GM21528 (cell line): ENCODE measurements at regions not wholly inside any gene's neighbourhood (a gene's known extent, or its start where the extent isn't known, plus 50 kb on each side); places are given as distances from the start of the nearest gene placed in this dataset.

Source experiments
- ATAC-seq: cut with Tn5 transposase; IDR thresholded peaks from one replicate; pipeline ENCODE4 v1.9.1; 2021; ENCODE audit warnings: mild to moderate bottlenecking, moderate library complexity; ENCODE audit not compliant: unreplicated experiment, low FRiP score

DNA sequence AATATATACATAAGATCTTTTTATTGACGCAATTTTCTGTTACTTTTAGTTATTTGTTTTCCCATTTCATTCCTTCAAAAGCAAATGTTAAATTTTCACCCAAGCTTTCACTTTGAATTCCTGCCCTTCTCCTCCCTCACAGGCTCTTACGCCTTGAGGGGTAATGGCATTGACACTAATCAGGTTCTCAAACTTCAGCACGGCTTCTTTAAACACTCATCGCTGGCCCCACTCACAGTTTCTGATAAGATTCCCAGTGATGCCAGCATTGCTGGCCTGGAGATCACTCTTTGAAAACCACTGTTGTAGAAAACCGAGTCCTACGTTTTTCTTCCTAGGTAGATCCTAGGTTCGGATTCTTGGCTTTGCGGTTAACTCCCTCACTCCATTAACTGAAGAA lies 105.6 kb upstream of the EPB41L3 start:
- no peak for ATAC-seq

DNA sequence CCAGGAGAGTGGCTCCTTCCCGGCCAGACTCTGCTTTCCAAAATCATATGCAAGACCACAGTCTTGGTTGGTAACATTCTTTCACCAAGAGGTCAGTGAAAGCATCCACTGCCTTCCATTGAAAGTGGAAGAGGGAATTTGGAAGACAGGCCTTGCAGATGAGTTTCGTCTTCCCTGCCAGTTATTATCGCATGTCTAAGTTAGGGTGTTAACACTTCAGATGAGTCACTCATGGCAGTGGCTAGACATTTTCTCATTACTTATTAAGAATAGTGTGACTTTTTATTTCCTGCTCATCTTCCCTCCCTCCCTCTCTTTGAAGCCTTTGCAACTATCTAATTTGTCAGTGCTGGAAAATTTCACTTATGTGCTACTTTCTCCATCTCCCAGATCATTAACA lies 102.9 kb upstream of the EPB41L3 start:
- ATAC-seq: no peak

DNA sequence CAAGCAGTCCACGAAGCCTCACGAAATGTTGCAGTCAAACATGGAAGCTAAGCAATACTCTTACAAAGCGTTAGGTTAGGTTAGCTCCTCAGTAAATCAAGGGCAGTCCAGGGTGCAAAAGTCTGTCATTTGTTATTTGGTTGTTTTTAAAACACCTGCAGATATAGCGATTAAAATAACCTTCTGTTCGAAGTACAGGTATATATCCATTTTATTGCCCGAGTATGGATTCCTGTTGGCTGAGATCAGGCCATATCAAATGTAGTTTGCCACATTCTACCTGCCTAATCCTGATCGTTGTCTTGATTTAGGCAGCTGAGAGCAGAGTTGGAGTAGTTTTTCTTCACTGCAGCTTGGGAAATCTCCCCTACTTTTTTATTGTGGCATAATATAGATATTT lies 99.5 kb upstream of the EPB41L3 start:
- no peak for ATAC-seq

DNA sequence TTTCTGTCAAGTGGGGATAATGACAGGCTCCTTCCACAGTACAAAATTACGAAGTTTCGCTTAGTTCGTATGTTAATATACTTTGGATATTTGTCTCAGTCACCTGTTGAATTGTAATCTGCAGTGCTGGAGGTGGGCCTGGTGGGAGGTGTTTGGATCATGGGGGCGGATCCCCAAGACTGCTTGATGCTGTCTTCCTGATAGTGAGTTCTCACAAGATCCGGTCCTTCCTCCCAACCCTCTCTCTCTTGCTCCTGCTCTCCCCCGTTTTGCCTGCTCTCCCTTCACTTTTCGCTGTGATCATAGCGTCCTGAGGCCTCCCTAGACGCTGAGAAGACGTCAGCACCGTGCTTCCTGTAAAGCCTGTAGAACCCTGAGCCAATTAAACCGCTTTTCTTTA lies 97.1 kb upstream of the EPB41L3 start:
- no peak for ATAC-seq

DNA sequence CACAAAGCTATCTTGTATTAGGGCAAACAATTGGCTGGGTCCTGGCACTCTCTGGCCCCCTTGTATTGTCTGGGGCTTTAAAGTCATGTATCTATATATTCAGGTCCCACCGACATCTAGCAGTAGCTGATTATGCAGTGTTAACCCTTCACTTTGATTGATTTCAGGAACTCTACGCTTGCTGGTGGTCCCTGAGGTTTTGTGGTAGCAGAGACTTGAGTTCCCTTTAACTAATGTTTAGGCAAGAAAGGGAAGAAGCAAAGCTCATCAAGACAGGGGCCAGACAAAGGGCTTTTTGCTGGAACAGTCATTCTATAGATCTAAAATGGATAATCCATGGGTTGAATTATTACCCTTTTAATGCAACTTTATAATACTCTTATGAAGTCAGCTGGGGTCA lies 95.3 kb upstream of the EPB41L3 start:
- ATAC-seq: no peak

DNA sequence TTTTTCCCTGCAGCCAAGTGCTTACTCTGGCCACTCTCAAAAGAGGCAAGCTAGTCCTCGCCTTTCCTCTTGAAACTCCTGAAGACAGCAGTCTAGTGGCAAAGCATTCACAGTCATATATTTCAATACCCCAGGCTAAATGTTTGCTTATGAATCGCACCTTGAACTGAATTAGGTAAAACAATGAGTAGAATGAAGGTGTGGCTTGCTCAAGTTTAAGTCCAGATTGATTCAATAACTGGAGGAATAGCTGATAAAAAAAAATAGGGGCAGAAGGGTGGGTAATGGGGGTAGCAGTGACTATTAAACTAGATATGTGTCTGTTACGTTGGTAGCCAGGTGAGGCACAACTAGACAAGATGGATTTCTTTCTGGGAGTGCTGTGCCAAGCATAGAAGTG lies 88.2 kb upstream of the EPB41L3 start:
- ATAC-seq: no peak

DNA sequence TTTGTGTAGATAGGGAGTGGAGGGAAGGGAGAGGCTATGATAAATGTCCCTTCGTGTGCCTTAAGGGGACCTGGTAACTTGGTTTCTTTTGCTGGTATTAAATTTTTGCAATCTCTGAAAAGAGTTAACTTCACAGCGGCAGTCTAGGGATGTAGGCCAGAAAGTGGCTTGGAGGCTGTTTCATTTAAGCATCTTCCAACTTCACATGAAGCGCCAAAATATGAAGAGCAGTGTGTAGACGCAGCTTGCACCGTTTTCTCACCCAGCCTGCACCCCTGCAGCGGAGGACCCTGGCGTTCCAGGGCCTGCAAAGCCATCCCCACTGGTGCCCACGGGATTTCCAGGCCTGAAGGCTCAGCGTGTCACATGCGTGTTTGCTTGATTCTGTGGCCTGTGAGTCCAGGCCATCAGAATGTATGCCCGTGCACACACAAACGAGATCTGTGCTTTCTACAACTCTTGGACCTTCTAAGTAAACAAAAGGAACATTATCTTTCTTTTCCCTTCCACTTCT lies 87.2 kb upstream of the EPB41L3 start:
- no peak for ATAC-seq

DNA sequence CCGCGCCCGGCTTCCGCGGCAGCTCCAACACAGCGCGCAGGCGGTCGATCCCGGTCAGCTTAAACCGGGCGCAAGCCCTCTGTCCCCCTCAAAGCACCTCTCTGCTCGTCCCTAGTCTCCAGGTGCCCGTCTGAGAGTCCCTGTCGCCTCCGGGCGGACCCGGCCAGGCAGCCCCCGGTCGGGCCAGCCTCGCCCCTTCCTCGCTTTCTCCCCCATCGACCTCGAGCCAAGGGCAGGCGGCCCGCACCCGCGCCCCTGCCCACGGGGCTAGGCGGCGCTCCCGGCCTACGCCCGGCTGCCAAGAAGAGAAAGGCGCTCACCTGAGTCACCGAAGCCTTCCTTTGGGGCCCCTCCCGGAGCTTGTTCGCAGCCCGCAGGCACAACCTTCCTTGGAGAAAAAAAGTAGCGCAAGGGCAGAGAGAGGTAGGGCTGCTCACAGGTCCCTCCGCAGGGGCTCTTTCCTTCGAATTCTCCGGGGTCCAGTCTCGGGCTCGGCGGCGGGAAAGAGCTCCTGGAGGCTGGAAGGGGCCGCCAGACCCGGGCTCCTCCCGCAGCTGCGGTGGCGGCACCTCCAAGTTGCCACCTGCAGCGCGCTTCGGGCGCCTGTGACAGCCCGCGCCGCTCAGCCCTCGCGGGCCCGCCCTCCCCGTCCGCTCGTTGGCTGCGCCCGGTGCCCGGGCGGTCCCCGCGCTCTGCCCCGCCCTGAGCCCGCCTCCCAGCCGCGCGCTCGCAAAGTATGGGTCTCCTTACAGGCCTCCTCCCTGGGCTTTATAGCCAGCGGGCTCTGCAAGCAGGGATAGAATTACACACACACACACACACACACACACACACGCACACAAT lies 86.5 kb upstream of the EPB41L3 start:
- ATAC-seq: peak; percentile 73

DNA sequence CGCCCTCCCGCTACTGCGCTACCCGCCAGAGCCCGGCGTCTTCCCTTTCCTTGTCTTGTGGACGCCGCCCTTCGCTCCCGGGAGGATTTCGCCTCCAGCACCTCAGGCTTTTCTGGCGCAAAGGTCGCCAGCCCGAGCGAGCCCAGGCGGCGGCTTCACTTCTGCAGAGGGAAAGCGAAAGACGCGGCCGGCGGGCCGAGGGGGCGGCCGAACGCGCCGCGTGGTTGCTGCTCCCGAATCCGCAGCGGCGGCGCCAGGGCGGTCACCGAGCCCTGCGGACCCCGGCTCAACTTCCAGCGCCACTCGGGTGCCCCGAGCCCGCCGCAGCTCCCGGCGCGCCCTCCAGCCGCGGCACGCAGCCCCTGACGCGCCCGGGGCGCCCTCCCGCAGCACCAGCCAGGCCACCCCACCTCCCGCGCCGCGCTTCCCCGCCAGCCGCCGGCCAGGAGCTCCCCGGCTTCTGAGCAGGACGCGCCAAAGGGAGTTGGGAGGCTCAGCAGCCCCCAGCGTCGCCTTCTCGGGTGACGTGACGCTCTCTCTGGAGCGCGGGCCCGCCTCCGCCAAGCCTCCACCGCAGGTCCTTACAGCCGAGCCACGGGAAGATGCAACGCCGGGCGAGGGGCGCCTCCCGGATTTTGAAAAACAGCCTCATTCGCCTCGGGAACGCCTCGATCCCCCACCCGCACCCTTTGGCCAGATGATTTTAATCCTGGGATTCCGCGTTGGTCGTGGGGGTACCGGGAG lies 84.9 kb upstream of the EPB41L3 start:
- ATAC-seq: no peak

DNA sequence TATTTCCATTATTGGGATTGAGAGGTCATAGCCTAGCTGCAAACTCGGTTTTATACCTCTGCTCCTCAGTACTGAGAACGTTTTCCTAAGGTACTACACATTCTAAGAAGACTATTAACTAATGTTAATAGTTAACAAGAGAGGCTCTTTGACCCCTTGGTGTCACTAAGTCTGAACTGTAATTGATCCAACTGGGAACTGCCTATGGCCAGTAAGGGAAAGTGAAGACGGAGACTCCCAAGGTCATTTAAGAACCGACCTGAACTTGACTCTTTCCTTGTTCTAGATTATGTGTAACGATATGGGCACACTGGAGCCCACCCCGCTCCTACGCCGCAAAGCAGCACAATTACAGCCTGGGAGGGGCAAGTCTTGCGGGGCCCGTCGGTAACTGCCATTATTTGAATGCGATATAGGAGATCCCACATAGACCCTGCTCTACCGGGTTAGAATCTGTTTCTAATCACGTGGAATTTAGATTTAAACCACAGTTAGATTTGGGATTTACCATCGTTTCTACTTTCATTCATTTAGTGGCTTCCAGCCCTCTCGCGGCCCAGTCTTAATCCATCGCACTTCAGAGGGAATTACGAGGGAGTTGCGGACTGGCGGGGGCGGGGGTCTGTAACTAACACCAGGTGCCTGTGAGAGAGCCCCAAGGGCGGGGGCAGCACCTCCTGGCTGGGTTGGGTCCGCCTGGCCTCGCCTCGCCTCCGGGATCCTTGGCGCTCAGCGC lies 84.1 kb upstream of the EPB41L3 start:
- no peak for ATAC-seq

DNA sequence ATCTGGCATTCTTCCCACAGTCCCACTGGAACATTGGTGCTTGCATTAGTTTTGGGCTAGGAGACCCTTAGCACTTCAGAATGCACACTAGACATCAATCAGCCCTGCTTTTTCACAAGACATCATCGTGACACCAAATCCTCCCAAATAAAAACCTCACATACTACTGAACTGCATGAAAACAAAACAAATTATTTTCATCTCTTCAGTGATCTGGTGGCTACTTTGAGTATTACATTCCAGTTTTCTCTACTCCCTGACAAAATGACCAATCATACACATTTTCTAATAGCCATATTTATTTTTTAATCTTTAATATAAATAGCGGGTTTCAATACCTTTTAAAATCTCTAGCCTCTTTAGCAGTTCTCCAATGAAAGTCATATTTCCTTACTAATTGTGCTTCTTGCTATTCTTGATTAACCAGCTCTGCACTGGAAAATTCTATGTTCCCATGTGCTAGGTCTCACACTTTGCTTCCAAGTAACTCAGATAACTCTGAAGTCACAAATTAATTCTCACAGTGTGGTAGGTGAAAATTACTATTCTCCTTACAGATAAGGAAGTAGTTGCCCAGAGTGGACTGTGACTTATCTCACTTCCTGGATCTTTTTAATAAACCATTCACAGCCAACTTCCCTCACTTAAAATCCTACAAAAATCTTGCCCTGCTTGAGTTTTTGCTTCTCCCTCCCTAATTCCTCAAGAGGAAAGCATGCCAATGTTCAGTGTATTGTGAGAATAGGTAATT lies 82.5 kb upstream of the EPB41L3 start:
- ATAC-seq: no peak

DNA sequence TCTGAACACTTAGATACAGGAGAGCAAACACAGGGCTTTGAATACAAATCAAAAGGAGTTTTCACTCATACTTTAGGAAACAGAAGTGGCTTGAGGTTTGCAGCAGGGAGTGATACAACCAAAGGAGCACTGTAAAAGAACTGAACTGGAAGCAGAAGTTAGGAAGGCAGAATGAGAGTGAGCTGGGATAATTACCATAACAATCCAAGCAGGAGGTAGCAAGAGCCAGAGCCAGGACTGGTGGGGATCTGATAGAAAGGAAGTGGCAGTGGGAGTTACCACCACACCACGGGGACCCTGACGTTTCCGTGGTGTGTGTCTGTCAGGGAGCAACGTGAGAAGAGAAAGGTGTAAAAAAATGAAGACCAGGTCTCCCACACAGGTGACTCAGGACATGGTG lies 81.3 kb upstream of the EPB41L3 start:
- ATAC-seq: no peak

DNA sequence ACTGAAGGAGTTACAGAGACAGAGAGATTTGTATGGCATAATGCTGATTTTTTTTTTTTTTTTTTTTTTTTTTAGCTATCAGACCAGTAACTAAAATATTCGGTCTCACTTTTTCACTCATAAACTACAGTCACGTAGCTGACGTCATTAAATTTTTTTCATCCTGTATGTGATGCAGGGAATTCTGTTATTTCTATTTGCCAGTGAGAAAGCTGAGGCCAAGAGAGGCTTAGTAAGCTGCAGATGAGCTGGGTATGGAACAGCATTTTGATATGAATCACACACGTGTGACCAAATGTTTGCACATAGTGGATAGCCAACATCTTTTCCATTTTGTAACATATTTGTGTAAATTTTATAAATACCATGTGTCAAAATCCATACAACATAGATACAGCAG lies 79.1 kb upstream of the EPB41L3 start:
- ATAC-seq: no peak

DNA sequence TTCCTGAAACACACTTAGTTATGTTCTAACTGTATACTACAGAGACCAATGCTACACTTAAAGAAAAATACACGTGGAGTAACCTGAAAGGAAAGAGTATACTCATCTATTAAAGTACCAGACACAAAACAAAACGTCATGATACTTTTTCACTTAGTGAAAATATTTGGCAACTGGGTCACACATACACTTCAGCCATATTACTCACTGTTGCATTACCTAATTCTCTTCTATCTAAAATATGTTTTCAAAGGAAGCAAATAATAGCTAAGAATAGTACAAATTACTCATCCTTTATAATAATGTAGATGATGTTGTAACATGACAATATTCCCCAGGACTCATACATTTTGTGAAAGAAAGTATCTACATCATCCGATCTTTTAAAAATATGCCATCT lies 76.5 kb upstream of the EPB41L3 start:
- ATAC-seq: no peak

DNA sequence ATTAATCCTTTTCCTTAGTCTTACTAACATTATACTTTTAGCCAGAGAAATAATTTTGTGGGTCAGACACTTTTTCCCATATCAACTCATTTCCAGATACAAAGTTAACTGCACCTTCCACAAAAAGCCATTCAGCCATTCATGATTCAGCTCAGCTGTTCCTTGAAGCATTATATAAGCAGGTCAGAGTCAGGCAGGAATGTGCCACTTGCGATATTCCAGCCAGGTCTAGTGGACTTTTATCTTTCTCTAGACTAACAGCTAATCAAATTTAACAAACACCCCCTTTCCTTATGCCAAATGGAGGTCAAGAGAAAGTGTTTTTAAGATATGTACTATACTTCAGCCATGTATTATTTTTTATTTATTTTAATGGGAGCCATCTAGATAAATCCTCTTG lies 75.6 kb upstream of the EPB41L3 start:
- ATAC-seq: no peak

DNA sequence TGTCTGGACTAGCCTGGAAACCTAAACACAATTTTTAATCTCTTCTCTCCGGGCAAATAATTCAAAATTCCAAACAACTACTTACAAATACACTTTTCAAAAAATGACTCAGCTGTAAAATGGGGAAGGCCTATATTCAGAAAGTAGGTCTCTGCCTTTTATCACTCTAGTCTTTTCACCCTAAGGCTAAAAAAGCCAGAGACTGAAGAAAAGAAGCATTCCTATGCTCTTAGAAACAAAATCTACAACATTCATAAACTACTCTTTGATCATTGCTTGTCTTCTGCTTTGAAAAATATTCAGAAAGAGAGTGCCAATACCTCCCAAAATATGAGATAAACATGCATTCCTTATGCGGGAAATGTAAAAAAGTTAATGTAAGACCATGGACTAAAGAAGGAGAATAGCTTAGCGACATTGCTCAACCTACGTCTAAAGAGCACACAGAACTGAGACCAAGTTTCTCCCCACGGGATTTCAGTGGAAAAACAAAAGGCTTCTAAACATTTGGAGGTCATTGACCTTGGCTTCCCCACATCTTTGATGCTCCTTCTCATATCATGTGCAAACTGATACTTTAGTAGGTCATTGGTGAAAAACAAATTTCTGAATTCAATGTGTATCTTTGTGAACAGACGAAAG lies 74.4 kb upstream of the EPB41L3 start:
- ATAC-seq: no peak

DNA sequence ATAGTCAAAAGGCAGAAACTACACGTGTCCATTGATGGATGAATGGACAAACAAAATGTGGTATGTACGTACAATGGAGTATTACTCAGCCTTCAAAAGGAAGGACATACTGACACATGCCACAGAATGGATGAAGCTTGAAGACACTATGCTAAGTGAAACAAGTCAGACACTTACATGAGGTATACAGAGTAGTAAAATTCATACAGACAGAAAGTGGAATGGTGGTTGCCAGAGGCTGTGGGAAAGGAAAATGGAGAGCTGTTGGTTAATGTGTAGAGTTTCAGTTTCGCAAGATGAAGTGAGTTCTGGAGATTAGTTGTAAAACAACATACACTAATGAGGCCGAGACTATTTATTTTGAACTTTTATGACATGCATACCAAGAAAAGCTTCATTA lies 67.4 kb upstream of the EPB41L3 start:
- no peak for ATAC-seq

DNA sequence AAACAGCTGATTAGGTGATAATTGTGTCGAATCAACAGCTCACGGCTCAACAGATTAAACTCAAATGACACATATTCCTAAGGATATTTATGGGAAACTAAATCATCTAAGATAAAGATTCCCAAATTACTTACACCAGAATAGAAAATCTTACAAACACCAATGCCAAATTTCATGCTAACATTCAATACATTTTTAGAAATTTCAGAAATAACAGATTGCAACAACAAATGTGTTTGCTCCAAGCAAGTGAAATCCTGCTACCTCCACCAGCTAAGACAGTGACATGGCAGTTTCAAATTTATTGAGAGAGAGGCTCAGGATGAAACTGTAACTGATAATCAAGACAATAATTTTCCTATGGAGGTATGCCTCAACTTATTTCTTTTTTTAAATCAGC lies 65.0 kb upstream of the EPB41L3 start:
- ATAC-seq: no peak

DNA sequence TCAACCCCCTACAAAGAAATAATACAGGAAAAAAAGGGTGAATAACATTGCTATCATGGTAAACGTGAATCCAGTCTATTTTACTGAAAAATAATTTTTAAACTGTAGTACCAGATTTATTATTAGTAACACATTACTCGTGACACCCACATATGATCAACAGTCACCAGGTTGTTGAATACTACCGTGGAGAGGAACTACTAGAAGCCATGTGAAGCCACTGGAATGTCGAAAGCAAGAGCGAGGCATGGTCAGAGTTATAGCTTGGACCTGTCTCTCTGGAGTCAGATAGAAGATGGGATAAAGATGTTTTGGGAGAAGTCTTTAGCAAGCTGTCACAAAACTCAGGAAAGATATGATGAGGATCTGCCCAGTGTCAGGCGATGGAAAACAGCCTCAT lies 63.2 kb upstream of the EPB41L3 start:
- no peak for ATAC-seq

DNA sequence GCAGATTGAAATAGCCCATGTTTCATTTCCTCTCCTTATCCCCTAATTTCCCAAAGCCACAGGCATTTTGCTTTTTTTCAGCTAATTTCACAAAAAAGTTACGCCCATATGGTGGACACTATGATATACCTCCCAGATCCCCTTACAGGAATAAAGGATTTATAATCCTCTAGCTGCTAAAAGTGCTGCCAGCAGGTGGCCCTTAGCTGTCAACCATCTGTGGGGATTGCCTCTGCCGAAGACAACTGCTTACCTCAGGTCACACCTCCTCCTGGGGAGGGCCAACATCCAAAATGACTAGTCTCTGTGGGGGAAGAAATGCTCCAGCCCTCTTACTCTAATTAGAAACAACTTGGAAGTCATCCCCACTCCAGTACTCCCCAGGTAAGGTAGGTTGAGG lies 61.0 kb upstream of the EPB41L3 start:
- ATAC-seq: no peak
